GM23338 (cell line): ENCODE measurements at regions not wholly inside any gene's neighbourhood (a gene's known extent, or its start where the extent isn't known, plus 50 kb on each side); places are given as distances from the start of the nearest gene placed in this dataset.

ENCODE experiments used
- ATAC-seq: fragments of 200-7000 bp; cut with Tn5 transposase; 3 replicates; pipeline ENCODE4 v1.9.1; 2020
- DNase-seq: peaks from one replicate; pipeline ENCODE4 v3.0.0-alpha.2; 2015; ENCODE audit warnings: low spot score
- H2AFZ ChIP-seq: fragments of 200-600 bp; sonication (generic); 2 replicates; pipeline ENCODE4 v1.8.0; 2016; ENCODE audit warnings: antibody characterized with exemption, mild to moderate bottlenecking, moderate library complexity
- H3F3A ChIP-seq: fragments of 200-600 bp; sonication (generic); replicated peaks from 2 replicates; pipeline ENCODE4 v1.8.0; 2017; ENCODE audit warnings: antibody characterized with exemption, mixed run types, low read depth
- H3K27ac ChIP-seq: fragments of 200-600 bp; sonication (generic); 2 replicates; pipeline ENCODE4 v1.6.1; 2016; ENCODE audit warnings: low read depth
- H3K27me3 ChIP-seq: fragments of 200-600 bp; sonication (generic); 2 replicates; pipeline ENCODE4 v1.8.0; 2016; ENCODE audit warnings: mild to moderate bottlenecking, mixed run types, moderate library complexity; ENCODE audit not compliant: insufficient read depth
- H3K36me3 ChIP-seq: fragments of 200-600 bp; sonication (generic); 2 replicates; pipeline ENCODE4 v1.8.0; 2016; ENCODE audit warnings: mild to moderate bottlenecking; ENCODE audit not compliant: insufficient read depth
- H3K4me1 ChIP-seq: fragments of 200-600 bp; sonication (generic); 2 replicates; pipeline ENCODE4 v1.8.0; 2016; ENCODE audit warnings: mild to moderate bottlenecking, moderate library complexity; ENCODE audit not compliant: insufficient read depth
- H3K4me2 ChIP-seq: fragments of 200-600 bp; sonication (generic); 2 replicates; pipeline ENCODE4 v1.7.1; 2017; ENCODE audit warnings: mixed run types
- H3K4me3 ChIP-seq: fragments of 200-600 bp; sonication (generic); 2 replicates; pipeline ENCODE4 v1.6.1; 2016; ENCODE audit warnings: mixed run types
- H3K79me2 ChIP-seq: fragments of 200-600 bp; sonication (generic); replicated peaks from 2 replicates; pipeline ENCODE4 v1.8.0; 2017; ENCODE audit warnings: mild to moderate bottlenecking; ENCODE audit not compliant: insufficient read depth
- H3K9me2 ChIP-seq: fragments of 200-600 bp; sonication (generic); 2 replicates; pipeline ENCODE4 v1.8.0; 2017; ENCODE audit not compliant: insufficient read depth
- H4K20me1 ChIP-seq: fragments of 200-600 bp; sonication (generic); replicated peaks from 2 replicates; pipeline ENCODE4 v1.8.0; 2017; ENCODE audit warnings: mild to moderate bottlenecking; ENCODE audit not compliant: insufficient read depth
- H3K27ac Mint-ChIP-seq: 2 replicates; pipeline ENCODE4 v1.8.0; 2020; ENCODE audit warnings: inconsistent platforms, mild to moderate bottlenecking, moderate library complexity, mixed read lengths
- H3K27me3 Mint-ChIP-seq: 3 replicates; pipeline ENCODE4 v1.8.0; 2022; ENCODE audit warnings: low read depth, mild to moderate bottlenecking, moderate library complexity, mixed read lengths, inconsistent platforms; ENCODE audit not compliant: insufficient read depth, poor library complexity
- H3K36me3 Mint-ChIP-seq: 3 replicates; pipeline ENCODE4 v1.8.0; 2021; ENCODE audit warnings: low read depth, mild to moderate bottlenecking, inconsistent platforms, moderate library complexity, mixed read lengths
- H3K4me1 Mint-ChIP-seq: 3 replicates; pipeline ENCODE4 v1.8.0; 2020; ENCODE audit warnings: mild to moderate bottlenecking, inconsistent platforms, mixed read lengths
- H3K4me3 Mint-ChIP-seq: 3 replicates; pipeline ENCODE4 v1.8.0; 2021; ENCODE audit warnings: moderate library complexity, mild to moderate bottlenecking, inconsistent platforms, mixed read lengths
- H3K9me3 Mint-ChIP-seq: 3 replicates; pipeline ENCODE4 v1.8.0; 2020; ENCODE audit warnings: moderate library complexity, mild to moderate bottlenecking, inconsistent platforms, mixed read lengths
- CREB1 ChIP-seq: fragments of 250-450 bp; sonication (Bioruptor Pico); IDR thresholded peaks from 2 replicates; pipeline ENCODE4 v1.5.0; 2020; ENCODE audit warnings: low read depth, mild to moderate bottlenecking, moderate library complexity
- CTCF ChIP-seq, 2 experiments: fragments of 200-600 bp in 1 of 2; sonication (generic) in 1 of 2; conservative IDR thresholded peaks; 2 replicates each; pipeline versions ENCODE4 v1.5.1 to v1.6.1; 2016 to 2017; ENCODE audit warnings: antibody characterized with exemption in 2 of 2, low read depth in 2 of 2, mild to moderate bottlenecking in 2 of 2, moderate library complexity in 1 of 2
- ETS1 ChIP-seq: IDR thresholded peaks from 2 replicates; pipeline ENCODE4 v1.6.1; 2016; ENCODE audit warnings: antibody characterized with exemption
- EZH2 ChIP-seq: fragments of 200-600 bp; sonication (generic); IDR thresholded peaks from one replicate; pipeline ENCODE4 v1.8.0; 2017; ENCODE audit warnings: antibody characterized with exemption, mild to moderate bottlenecking, low read depth; ENCODE audit not compliant: unreplicated experiment
- EZH2phosphoT487 ChIP-seq: fragments of 200-600 bp; sonication (generic); IDR thresholded peaks from one replicate; pipeline ENCODE4 v1.8.1; 2018; ENCODE audit warnings: antibody characterized with exemption; ENCODE audit not compliant: unreplicated experiment
- JUNB ChIP-seq: IDR thresholded peaks from one replicate; pipeline ENCODE4 v1.6.1; 2016; ENCODE audit warnings: antibody characterized with exemption; ENCODE audit not compliant: unreplicated experiment
- NANOG ChIP-seq: IDR thresholded peaks from 2 replicates; pipeline ENCODE4 v1.6.1; 2016; ENCODE audit warnings: antibody characterized with exemption, borderline replicate concordance
- POLR2AphosphoS5 ChIP-seq: IDR thresholded peaks from 2 replicates; pipeline ENCODE4 v1.6.1; 2016; ENCODE audit warnings: antibody characterized with exemption, low read depth
- REST ChIP-seq: IDR thresholded peaks from one replicate; pipeline ENCODE4 v1.6.1; 2018; ENCODE audit warnings: antibody characterized with exemption; ENCODE audit not compliant: unreplicated experiment
- STAT1 ChIP-seq: IDR thresholded peaks from one replicate; pipeline ENCODE4 v1.6.1; 2016; ENCODE audit warnings: antibody characterized with exemption; ENCODE audit not compliant: unreplicated experiment
- ZNF114 ChIP-seq: fragments of 250-450 bp; sonication (Bioruptor Pico); IDR thresholded peaks from 2 replicates; pipeline ENCODE4 v1.5.0; 2020; ENCODE audit warnings: mild to moderate bottlenecking, moderate library complexity
- ZNF331 ChIP-seq: fragments of 250-450 bp; sonication (Bioruptor Pico); IDR thresholded peaks from 2 replicates; pipeline ENCODE4 v1.5.0; 2020; ENCODE audit warnings: low read depth, mild to moderate bottlenecking, moderate library complexity
- ZNF462 ChIP-seq: fragments of 250-450 bp; sonication (Bioruptor Pico); IDR thresholded peaks from 2 replicates; pipeline ENCODE4 v1.5.0; 2020; ENCODE audit warnings: mild to moderate bottlenecking, moderate library complexity

- H3K27me3 ChIP-seq = no peaks in the 10 kb centered on the region
Measured at GRCh38 chr12:116384175-116384574, 106.7 kb upstream of the MED13L start.

More at GRCh38 chr12:116384175-116384574, 106.7 kb upstream of the MED13L start:
- H4K20me1 ChIP-seq = no peaks in the 10 kb centered on the region
- peaks cover 44% of the 10 kb centered on the region for H3K4me1 Mint-ChIP-seq
- H3K9me2 ChIP-seq = no peaks in the 10 kb centered on the region; the same call in 1 of the 2 replicates
- no peaks in the 10 kb centered on the region for H3K79me2 ChIP-seq
- H3K36me3 ChIP-seq = no peaks in the 10 kb centered on the region
- peaks cover 16% of the 10 kb centered on the region for H3K27me3 Mint-ChIP-seq
- H3K4me3 ChIP-seq = no peak overlapping the region
- H3K4me3 Mint-ChIP-seq = no peak overlapping the region; the same call in 2 of the 3 replicates
- 0 out of 2 replicates have a peak overlapping the region, but pooled peaks have one; percentile 69 for H3K27ac ChIP-seq
- ATAC-seq (no peak), DNase-seq (no peak)
- peak overlapping the region; percentile 23; the same call in 1 of the 2 replicates for H3K27ac Mint-ChIP-seq
- H3K9me3 Mint-ChIP-seq = no peaks in the 10 kb centered on the region; the same call in 2 of the 3 replicates
- 0 out of 2 replicates have a peak overlapping the region, but pooled peaks have one; percentile 19 for H3K4me2 ChIP-seq
- H3K4me1 ChIP-seq = peaks cover 30% of the 10 kb centered on the region
- peaks cover 5% of the 10 kb centered on the region; the same call in 1 of the 2 replicates for H3F3A ChIP-seq
- no peaks in the 10 kb centered on the region for H3K36me3 Mint-ChIP-seq
- no peak for TF ChIP-seq ZNF114
- TF ChIP-seq ZNF462 (CRISPR knock-in tag) = no peak
- TF ChIP-seq NANOG = no peak
- no peak for TF ChIP-seq ETS1
- TF ChIP-seq POLR2AphosphoS5 = no peak
- TF ChIP-seq ZNF331 = no peak
- no peak for TF ChIP-seq REST
- TF ChIP-seq EZH2 = no peak
- no peak for TF ChIP-seq CREB1 (CRISPR knock-in tag)
- TF ChIP-seq JUNB = no peak
- TF ChIP-seq STAT1 = no peak
- TF ChIP-seq CTCF (conservative IDR thresholded peaks at IDR 0.05; ENCODE audit: low read depth in 2 of 2) = no peak
- no peak for TF ChIP-seq EZH2phosphoT487
- no peak overlapping the region for H2AFZ ChIP-seq
